Posterior vena cava (tissue), 2 donors: ENCODE measurements at regions not wholly inside any gene's neighbourhood (a gene's known extent, or its start where the extent isn't known, plus 50 kb on each side); places are given as distances from the start of the nearest gene placed in this dataset.

Source experiments
- DNase-seq: peaks from one replicate; pipeline ENCODE4 v3.0.0-alpha.2; 2020; ENCODE audit warnings: low spot score
- intact Hi-C, 2 donors: fragments of 100-400 bp; cut with DNase I; formaldehyde crosslinking; loops; one replicate each; pipeline versions ENCODE4 v1.14.1 to v1.14.2; 2022 to 2023
- donor health status: DM: yes; HTN: yes; CAD: no.
- donor health status: DM: yes; HTN: yes; CAD: no.

- DNase-seq, result peak; percentile 80
- intact Hi-C loops, result no loop called here
These were observed 64.6 kb upstream of the TAF1B start for GRCh38 chr2:9778471-9779316.

- DNase-seq, result peak; percentile 73
- intact Hi-C loops, result no loop called here
These were observed 63.5 kb upstream of the TAF1B start for GRCh38 chr2:9779596-9780264.

- DNase-seq, result no peak
- intact Hi-C loops, result no loop called here
These were observed 62.7 kb upstream of the TAF1B start for GRCh38 chr2:9780368-9781130.

- no peak for DNase-seq
- intact Hi-C loops, result no loop called here
These were observed 62.0 kb upstream of the TAF1B start for GRCh38 chr2:9781252-9781651.

GRCh38 chr2:9782197-9782719 is 61.0 kb upstream of the TAF1B start:
- intact Hi-C loops, result no loop called here
- no peak for DNase-seq

GRCh38 chr2:9789371-9789770 is 53.9 kb upstream of the TAF1B start:
- no peak for DNase-seq
- intact Hi-C loops, result no loop called here

GRCh38 chr2:9790702-9791225 is 52.5 kb upstream of the TAF1B start:
- intact Hi-C loops, result no loop called here
- DNase-seq, result no peak

GRCh38 chr2:9791711-9792110 is 51.6 kb upstream of the TAF1B start:
- intact Hi-C loops, result no loop called here

GRCh38 chr2:9793156-9793917 is 49.9 kb upstream of the TAF1B start:
- DNase-seq, result no peak
- intact Hi-C loops, result no loop called here

More at GRCh38 chr2:9791711-9792110, 51.6 kb upstream of the TAF1B start:
- no peak for DNase-seq
